KMS-11 (cell line): ENCODE measurements at regions not wholly inside any gene's neighbourhood (a gene's known extent, or its start where the extent isn't known, plus 50 kb on each side); places are given as distances from the start of the nearest gene placed in this dataset.
"Not testable (repeated sequence)": the region's sequence is repeated elsewhere in the genome, so short reads cannot be mapped to it uniquely, and the experiment has no call there.

Experiments used
- H2AFZ ChIP-seq: fragments of 200-600 bp; sonication (generic); 2 replicates; pipeline ENCODE4 v1.6.1; 2016; ENCODE audit warnings: antibody characterized with exemption, mixed run types, low read depth
- H3K27ac ChIP-seq: fragments of 200-600 bp; sonication (generic); 2 replicates; pipeline ENCODE4 v1.6.1; 2016; ENCODE audit warnings: mild to moderate bottlenecking, mixed run types
- H3K27me3 ChIP-seq: fragments of 200-600 bp; sonication (generic); 2 replicates; pipeline ENCODE4 v1.6.1; 2017; ENCODE audit warnings: mild to moderate bottlenecking, low read depth, mixed run types, moderate library complexity; ENCODE audit not compliant: insufficient read depth
- H3K36me3 ChIP-seq: fragments of 200-600 bp; sonication (generic); 2 replicates; pipeline ENCODE4 v1.6.1; 2017; ENCODE audit warnings: mild to moderate bottlenecking, mixed run types; ENCODE audit not compliant: insufficient read depth
- H3K4me1 ChIP-seq: fragments of 200-600 bp; sonication (generic); 2 replicates; pipeline ENCODE4 v1.6.1; 2016; ENCODE audit warnings: mild to moderate bottlenecking, low read depth, mixed run types; ENCODE audit not compliant: poor library complexity, severe bottlenecking
- H3K4me2 ChIP-seq: fragments of 200-600 bp; sonication (generic); 2 replicates; pipeline ENCODE4 v1.7.0; 2016; ENCODE audit warnings: mild to moderate bottlenecking, mixed run types
- H3K4me3 ChIP-seq: fragments of 200-600 bp; sonication (generic); IDR thresholded peaks from 2 replicates; pipeline ENCODE4 v1.6.1; 2017; ENCODE audit warnings: low read depth, low read length, mixed read lengths; ENCODE audit not compliant: insufficient read depth
- H3K79me2 ChIP-seq: fragments of 200-600 bp; sonication (generic); 2 replicates; pipeline ENCODE4 v1.6.1; 2016; ENCODE audit warnings: low read depth, mixed run types; ENCODE audit not compliant: insufficient read depth
- H3K9ac ChIP-seq: fragments of 200-600 bp; sonication (generic); 2 replicates; pipeline ENCODE4 v1.6.1; 2016; ENCODE audit warnings: mild to moderate bottlenecking, mixed run types
- H4K20me1 ChIP-seq: fragments of 200-600 bp; sonication (generic); 2 replicates; pipeline ENCODE4 v1.6.1; 2016; ENCODE audit warnings: mild to moderate bottlenecking, mixed run types; ENCODE audit not compliant: insufficient read depth
- TF ChIP-seq, protein P1 (sequence below): fragments of 200-600 bp; sonication (generic); conservative IDR thresholded peaks from 2 replicates; pipeline ENCODE4 v1.6.1; 2017; ENCODE audit warnings: low read depth, mild to moderate bottlenecking, antibody characterized with exemption, low read length, moderate library complexity, mixed read lengths

DNA sequence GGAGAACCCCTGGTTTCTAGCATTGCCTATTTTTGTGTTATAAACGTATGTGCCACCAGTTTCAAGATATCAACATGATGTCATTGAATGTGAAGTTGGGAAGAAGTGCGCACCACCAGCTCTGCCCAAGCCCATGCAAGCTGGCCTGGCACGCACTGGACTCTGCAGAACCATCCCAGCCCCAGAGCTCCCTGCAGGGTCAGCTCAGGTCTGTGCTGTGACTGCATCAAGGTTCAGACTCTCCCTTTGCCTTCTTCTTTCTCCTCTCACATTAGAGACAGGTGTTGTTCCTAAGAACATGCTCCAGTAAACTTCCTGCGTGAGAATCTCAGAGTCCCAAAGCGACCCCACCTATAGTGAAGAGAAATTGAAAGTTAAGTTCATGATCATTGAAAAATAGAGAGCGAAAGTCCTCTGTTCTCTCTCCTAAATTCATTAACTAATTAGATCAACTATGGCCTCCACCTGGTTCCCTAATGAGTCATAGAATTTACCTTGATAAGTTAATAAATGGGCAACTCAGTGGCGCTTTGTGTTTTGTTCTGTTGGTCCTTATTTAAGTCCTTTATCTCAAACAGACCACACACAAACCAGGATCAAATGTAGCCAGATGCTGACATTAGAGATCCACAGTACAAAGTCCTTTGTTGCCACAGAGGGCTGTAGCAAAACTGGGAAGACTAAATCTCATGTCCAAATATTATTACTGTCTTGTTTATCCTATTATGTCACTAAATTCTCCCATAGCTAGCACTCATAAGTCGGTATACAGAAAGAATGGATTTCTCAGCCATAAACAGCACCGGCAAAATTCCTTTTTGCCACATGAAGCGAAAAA lies 432.3 kb downstream of the STK39 start:
- TF ChIP-seq, protein P1, sequence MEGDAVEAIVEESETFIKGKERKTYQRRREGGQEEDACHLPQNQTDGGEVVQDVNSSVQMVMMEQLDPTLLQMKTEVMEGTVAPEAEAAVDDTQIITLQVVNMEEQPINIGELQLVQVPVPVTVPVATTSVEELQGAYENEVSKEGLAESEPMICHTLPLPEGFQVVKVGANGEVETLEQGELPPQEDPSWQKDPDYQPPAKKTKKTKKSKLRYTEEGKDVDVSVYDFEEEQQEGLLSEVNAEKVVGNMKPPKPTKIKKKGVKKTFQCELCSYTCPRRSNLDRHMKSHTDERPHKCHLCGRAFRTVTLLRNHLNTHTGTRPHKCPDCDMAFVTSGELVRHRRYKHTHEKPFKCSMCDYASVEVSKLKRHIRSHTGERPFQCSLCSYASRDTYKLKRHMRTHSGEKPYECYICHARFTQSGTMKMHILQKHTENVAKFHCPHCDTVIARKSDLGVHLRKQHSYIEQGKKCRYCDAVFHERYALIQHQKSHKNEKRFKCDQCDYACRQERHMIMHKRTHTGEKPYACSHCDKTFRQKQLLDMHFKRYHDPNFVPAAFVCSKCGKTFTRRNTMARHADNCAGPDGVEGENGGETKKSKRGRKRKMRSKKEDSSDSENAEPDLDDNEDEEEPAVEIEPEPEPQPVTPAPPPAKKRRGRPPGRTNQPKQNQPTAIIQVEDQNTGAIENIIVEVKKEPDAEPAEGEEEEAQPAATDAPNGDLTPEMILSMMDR = no peak

DNA sequence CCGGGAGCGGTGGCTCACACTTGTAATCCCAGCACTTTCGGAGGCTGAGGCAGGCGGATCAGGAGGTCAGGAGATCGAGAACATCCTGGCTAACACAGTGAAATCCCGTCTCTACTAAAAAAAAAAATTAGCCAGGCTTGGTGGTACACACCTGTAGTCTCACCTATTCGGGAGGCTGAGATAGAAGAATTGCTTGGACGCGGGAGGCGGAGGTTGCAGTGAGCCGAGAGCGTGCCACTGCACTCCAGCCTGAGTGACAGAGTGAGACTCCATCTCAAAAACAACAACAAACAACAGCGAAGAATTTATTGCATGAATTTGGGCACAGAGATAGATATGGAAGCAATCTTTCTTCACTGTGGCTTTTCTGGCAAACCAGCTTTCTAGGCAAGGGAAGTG lies 432.9 kb downstream of the STK39 start:
- H3K4me2 ChIP-seq, H3K79me2 ChIP-seq, H3K27ac ChIP-seq, H3K4me3 ChIP-seq, H3K4me1 ChIP-seq, H3K9ac ChIP-seq, H2AFZ ChIP-seq, H3K27me3 ChIP-seq, H3K36me3 ChIP-seq, H4K20me1 ChIP-seq: not testable (repeated sequence)

More for the DNA sequence above, 432.3 kb downstream of the STK39 start:
- Histone ChIP-seq H2AFZ (no peak overlapping the region), H3K27ac (no peak overlapping the region), H4K20me1 (no peaks in the 10 kb centered on the region), H3K9ac (no peak overlapping the region), H3K4me3 (no peak overlapping the region), H3K4me2 (no peak overlapping the region), H3K36me3 (no peaks in the 10 kb centered on the region), H3K4me1 (no peaks in the 10 kb centered on the region), H3K27me3 (no peaks in the 10 kb centered on the region), H3K79me2 (no peaks in the 10 kb centered on the region)

DNA sequence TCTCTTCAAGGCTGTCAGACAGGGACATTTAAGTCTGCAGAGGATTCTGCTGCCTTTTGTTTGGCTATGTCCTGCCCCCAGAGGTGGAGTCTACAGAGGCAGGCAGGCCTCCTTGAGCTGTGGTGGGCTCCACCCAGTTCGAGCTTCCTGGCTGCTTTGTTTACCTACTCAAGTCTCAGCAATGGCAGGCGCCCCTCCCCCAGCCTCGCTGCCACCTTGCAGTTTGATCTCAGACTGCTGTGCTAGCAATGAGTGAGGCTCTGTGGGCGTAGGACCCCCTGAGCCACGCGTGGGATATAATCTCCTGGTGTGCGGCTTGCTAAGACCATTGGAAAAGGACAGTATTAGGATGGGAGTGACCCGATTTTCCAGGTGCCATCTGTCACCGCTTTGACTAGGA lies 437.6 kb downstream of the STK39 start:
- H3K27me3 ChIP-seq, H3K4me3 ChIP-seq, H4K20me1 ChIP-seq, H3K79me2 ChIP-seq, H3K4me1 ChIP-seq, H3K9ac ChIP-seq, H3K36me3 ChIP-seq, H3K4me2 ChIP-seq: not testable (repeated sequence)
- H3K27ac ChIP-seq = peak overlapping the region; percentile 24; the same call in 1 of the 2 replicates
- peak overlapping the region; percentile 26; the same call in 1 of the 2 replicates for H2AFZ ChIP-seq

DNA sequence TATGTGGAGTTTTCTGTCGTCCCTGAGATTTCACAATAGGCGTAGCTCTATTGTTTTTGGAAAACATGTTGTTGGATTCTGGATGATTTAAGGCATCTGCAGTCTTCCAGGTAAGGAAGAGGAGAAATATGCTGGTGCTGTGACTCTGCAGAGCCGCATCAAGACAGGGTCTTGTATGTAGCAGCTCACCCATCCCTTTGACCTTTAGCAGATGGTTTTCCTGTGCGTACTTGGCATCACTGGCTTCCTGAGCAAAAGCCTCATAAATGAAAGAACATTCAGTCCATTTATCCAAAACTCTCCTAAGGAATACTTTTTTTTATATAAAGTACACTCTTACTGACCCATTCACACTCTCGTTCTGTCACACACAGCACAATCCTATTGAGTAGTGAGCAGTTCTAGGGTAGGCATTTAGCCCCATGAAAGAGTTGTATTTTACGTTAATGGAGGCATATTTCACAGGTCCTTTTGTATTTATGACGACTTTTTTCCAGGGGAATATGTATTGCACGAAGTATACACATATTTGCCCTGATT lies 443.9 kb downstream of the STK39 start:
- Histone ChIP-seq H3K9ac (no peak overlapping the region), H3K27ac (no peak overlapping the region), H4K20me1 (no peaks in the 10 kb centered on the region), H3K27me3 (no peaks in the 10 kb centered on the region), H2AFZ (no peak overlapping the region), H3K4me1 (no peaks in the 10 kb centered on the region), H3K4me2 (no peak overlapping the region), H3K4me3 (no peak overlapping the region), H3K36me3 (no peaks in the 10 kb centered on the region), H3K79me2 (no peaks in the 10 kb centered on the region)
- TF ChIP-seq, protein P1 = no peak

DNA sequence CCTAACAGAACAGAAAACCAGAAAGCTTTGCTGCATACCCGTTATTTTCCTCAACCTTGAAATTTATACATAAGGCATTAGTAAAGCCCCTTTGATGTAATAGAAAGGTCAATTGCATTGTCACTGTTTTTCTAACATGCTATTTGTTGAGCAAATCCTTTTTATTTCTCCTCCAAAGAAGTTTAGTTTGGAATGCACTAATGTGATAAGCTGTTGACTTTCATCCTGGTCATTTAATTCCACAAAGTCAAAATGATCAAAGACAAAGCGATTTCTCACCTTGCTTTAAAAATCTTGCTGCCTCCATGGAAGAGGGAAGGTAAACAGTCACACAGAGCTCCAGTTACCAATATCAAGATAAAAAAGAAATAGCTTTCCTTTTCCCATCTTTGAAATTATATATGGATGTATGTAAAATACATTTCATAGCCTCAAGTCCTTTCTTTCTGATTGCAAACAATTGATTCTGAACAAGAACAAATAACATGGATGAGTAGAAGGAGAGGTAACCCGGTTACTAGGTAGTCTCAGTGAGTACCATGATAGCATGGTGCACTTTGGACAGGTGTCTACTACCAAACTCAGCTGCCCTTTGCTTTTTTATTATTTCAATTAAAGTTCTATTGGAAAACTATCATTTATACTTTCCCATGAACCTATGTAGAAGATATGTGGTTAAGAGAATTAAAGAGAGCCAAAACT lies 452.7 kb downstream of the STK39 start:
- H4K20me1 ChIP-seq = no peaks in the 10 kb centered on the region
- no peaks in the 10 kb centered on the region for H3K79me2 ChIP-seq
- H2AFZ ChIP-seq = no peak overlapping the region
- no peak overlapping the region for H3K4me3 ChIP-seq
- H3K9ac ChIP-seq = no peak overlapping the region
- no peaks in the 10 kb centered on the region for H3K36me3 ChIP-seq
- H3K4me2 ChIP-seq = no peak overlapping the region
- H3K27ac ChIP-seq = no peak overlapping the region
- H3K4me1 ChIP-seq = no peaks in the 10 kb centered on the region
- TF ChIP-seq, protein P1 = no peak
- H3K27me3 ChIP-seq = no peaks in the 10 kb centered on the region
